ENCODE measurements at regions not wholly inside any gene's neighbourhood (a gene's known extent, or its start where the extent isn't known, plus 50 kb on each side); places are given as distances from the start of the nearest gene placed in this dataset.

DNA sequence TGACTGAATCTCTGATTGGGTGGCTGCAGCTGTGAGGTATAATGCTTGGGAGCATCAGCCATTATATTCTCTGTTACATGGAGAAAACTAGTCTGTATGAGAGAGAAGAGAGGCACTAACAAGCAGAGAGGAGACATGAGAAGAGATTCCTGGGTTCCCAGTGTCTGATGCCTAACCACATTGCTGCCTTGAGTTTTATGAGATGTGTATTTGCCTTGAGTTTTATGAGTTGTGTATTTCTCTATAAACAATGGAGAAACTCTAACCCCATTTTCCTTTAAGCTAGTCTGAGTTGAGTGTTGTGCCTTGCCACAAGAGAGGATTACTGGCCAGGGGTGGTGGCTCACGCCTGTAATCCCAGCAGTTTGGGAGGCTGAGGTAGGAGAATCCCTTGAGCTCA lies 208.1 kb downstream of the BCOR start:
- TF ChIP-seq, protein P1, sequence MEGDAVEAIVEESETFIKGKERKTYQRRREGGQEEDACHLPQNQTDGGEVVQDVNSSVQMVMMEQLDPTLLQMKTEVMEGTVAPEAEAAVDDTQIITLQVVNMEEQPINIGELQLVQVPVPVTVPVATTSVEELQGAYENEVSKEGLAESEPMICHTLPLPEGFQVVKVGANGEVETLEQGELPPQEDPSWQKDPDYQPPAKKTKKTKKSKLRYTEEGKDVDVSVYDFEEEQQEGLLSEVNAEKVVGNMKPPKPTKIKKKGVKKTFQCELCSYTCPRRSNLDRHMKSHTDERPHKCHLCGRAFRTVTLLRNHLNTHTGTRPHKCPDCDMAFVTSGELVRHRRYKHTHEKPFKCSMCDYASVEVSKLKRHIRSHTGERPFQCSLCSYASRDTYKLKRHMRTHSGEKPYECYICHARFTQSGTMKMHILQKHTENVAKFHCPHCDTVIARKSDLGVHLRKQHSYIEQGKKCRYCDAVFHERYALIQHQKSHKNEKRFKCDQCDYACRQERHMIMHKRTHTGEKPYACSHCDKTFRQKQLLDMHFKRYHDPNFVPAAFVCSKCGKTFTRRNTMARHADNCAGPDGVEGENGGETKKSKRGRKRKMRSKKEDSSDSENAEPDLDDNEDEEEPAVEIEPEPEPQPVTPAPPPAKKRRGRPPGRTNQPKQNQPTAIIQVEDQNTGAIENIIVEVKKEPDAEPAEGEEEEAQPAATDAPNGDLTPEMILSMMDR (conservative IDR thresholded peaks at IDR 0.05): no peak
- H3K27ac ChIP-seq: peak overlapping the region; percentile 67

GRCh38 chrX:39890807-39891206 lies 207.0 kb downstream of the BCOR start:
- H3K27ac ChIP-seq: peak overlapping the region; percentile 67; the same call in 1 of the 2 replicates

GRCh38 chrX:39891781-39892180 lies 206.0 kb downstream of the BCOR start:
- TF ChIP-seq, protein P1 (conservative IDR thresholded peaks at IDR 0.05): no peak
- no peak overlapping the region; the same call in 1 of the 2 replicates for H3K27ac ChIP-seq

More at GRCh38 chrX:39890807-39891206, 207.0 kb downstream of the BCOR start:
- TF ChIP-seq, protein P1 (conservative IDR thresholded peaks at IDR 0.05): no peak

DNA sequence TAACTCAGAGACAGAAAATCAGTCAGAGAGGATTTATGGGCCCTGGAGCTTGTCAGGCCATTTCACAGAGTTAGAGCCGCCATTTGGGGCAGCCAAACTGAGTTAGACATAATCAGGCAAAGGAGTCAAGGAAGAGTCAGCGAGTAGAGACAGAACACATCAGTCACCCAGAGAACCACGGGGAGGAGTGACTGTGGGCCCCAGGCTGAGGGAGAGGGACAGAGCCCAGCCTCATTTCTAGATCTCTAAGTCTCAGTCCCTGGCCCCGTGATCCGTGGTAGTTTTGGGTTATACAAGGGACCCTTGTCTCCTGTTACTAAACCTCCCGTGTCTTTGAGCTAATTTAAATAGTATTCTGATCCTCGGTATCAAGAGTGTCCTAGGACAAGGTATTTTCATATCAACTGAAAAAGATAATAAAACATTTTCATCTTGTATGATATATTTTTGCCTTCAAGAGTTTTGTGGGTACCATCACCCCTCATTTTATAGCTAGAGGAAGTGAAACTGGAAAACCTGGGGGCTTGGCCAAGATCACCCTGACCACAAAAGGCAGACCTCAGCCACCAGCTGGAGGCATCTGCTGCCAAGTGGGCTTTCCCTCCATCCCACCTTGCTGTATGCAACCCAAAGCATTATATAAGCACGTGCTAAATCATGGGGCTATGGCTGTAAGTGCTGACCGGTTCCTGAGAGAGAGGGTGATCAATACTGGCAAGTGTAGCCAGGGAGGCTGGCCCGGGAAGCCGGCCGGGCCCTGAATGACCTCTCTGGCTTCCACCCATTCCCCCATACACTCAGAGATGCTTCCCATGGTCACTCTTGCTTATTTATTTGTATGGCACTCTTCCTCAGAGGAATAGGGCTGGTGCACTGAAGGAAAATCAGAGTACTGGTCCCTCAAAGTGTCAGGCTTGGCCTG lies 204.1 kb downstream of the BCOR start:
- H3K27ac ChIP-seq: peak overlapping the region; percentile 97
- TF ChIP-seq, protein P1 (conservative IDR thresholded peaks at IDR 0.05): no peak

DNA sequence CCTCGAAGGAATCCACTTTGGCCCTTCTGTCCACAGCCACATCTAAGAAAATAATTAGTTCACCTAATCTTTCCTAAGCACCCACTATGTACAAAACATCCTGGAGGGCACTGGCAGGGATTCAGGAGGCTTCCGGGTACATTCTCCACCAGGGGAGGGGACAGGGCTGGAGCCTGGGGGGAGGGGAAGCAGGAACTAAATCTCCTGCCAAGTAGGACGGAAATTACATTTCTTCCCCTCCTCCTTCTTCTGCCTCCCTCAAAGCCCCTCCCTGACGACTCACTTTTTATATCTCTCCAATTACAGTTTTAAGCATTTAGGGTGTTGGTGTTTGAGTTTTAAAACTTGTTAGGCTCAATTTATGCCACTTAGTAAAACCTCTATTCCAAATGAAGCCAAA lies 203.1 kb downstream of the BCOR start:
- TF ChIP-seq, protein P1 (conservative IDR thresholded peaks at IDR 0.05): no peak
- H3K27ac ChIP-seq: peak overlapping the region; percentile 97

DNA sequence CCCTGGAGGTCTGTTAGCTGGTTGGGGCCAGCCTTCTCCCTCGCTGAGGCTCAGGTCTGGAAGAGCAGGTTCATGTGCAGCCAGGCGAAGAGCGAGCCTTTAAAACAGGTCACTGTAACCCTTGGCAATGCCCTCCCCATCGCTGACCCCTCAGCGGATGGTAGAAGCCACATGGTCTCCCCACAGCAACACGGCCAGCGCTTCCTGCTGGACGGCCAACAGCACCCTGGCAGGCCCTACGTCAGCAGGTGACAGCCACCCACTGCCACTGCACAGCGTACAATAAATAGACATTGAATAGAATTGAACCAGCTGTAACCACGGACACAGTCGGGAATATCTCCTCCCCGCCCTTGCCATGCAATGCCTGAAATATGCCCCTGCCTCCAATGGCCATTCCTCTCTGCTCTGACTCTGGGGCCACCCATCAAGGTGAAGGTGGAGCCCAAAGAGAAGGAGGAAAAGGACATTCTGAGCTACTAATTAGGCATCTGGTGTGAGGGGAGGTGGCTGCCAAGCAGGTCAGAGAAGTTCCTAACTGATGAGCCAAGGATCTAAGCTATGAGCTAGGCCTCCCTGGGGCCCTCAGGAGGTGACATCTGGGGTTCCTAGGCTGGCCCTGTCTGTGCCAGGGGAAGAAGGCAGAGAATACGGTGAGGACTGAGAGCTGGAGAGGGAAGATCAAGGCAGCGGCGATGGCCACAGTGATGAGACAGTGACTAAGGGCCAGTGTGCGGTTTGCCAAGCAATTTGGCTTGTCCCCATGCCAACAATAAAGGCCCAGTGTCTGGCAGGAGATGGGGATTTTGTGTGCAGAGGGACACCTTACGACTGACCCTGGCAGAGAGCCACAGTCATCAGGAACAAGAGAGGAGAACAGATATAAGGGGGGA lies 202.3 kb downstream of the BCOR start:
- TF ChIP-seq, protein P1 (conservative IDR thresholded peaks at IDR 0.05): no peak
- H3K27ac ChIP-seq: peak overlapping the region; percentile 97

Data from VCaP (cell line).